ENCODE measurements at regions not wholly inside any gene's neighbourhood (a gene's known extent, or its start where the extent isn't known, plus 50 kb on each side); places are given as distances from the start of the nearest gene placed in this dataset.

- intact Hi-C loops (cut with micrococcal nuclease): no loop called here
- POLR2A ChIA-PET (ENCODE audit: unreplicated experiment): no interaction called here
- BruUV-seq (replicated peaks): no TSS peak
- no peaks in the 10 kb centered on the region for H3K79me2 ChIP-seq (ENCODE audit: low read length)
- no peaks in the 10 kb centered on the region for H3K9me2 ChIP-seq (replicated peaks; ENCODE audit: low read length)
- H3F3A ChIP-seq (ENCODE audit: low read length, unreplicated experiment): no peaks in the 10 kb centered on the region
- no peaks in the 10 kb centered on the region for H3K9me3 ChIP-seq (ENCODE audit: low read length)
- DNase-seq (no peak), ATAC-seq (no peak)
- no peak overlapping the region for H2AFZ ChIP-seq (ENCODE audit: low read length)
- H3K27ac ChIP-seq (ENCODE audit: low read length): no peak overlapping the region
- H3K36me3 ChIP-seq (ENCODE audit: low read depth, low read length): no peaks in the 10 kb centered on the region
- no peaks in the 10 kb centered on the region for H4K20me1 ChIP-seq (ENCODE audit: low read length)
- TF ChIP-seq EZH2 (IDR thresholded peaks at IDR 0.05; ENCODE audit: low read length, unreplicated experiment) (no peak), EZH2phosphoT487 (IDR thresholded peaks at IDR 0.05; ENCODE audit: borderline replicate concordance, low read length) (no peak)
- TF ChIP-seq, protein P1, sequence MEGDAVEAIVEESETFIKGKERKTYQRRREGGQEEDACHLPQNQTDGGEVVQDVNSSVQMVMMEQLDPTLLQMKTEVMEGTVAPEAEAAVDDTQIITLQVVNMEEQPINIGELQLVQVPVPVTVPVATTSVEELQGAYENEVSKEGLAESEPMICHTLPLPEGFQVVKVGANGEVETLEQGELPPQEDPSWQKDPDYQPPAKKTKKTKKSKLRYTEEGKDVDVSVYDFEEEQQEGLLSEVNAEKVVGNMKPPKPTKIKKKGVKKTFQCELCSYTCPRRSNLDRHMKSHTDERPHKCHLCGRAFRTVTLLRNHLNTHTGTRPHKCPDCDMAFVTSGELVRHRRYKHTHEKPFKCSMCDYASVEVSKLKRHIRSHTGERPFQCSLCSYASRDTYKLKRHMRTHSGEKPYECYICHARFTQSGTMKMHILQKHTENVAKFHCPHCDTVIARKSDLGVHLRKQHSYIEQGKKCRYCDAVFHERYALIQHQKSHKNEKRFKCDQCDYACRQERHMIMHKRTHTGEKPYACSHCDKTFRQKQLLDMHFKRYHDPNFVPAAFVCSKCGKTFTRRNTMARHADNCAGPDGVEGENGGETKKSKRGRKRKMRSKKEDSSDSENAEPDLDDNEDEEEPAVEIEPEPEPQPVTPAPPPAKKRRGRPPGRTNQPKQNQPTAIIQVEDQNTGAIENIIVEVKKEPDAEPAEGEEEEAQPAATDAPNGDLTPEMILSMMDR (conservative IDR thresholded peaks at IDR 0.05; ENCODE audit: low read depth, low read length): no peak
- H3K4me1 ChIP-seq (ENCODE audit: insufficient read depth, low read length): no peaks in the 10 kb centered on the region
- H3K27me3 ChIP-seq (ENCODE audit: low read length): peaks cover 35% of the 10 kb centered on the region
- H3K9ac ChIP-seq (ENCODE audit: low read length): no peak overlapping the region
- no peak overlapping the region for H3K4me2 ChIP-seq (ENCODE audit: low read length)
- no peak overlapping the region for H3K4me3 ChIP-seq (ENCODE audit: low read length)
- CTCF ChIA-PET: no interaction called here
These were observed 703.5 kb downstream of the TFAP2A start for GRCh38 chr6:9711365-9711764.

GRCh38 chr6:9710574-9710973, 704.3 kb downstream of the TFAP2A start:
- no TSS peak for BruUV-seq (replicated peaks)
- CTCF ChIA-PET: no interaction called here
- no peak for TF ChIP-seq EZH2 (IDR thresholded peaks at IDR 0.05; ENCODE audit: low read length, unreplicated experiment)
- TF ChIP-seq, protein P1 (conservative IDR thresholded peaks at IDR 0.05; ENCODE audit: low read depth, low read length): no peak
- TF ChIP-seq EZH2phosphoT487 (IDR thresholded peaks at IDR 0.05; ENCODE audit: borderline replicate concordance, low read length): no peak
- Histone ChIP-seq H3K9me2 (replicated peaks; ENCODE audit: low read length) (no peaks in the 10 kb centered on the region), H3K9me3 (ENCODE audit: low read length) (no peaks in the 10 kb centered on the region), H3K9ac (ENCODE audit: low read length) (no peak overlapping the region), H3K4me3 (ENCODE audit: low read length) (no peak overlapping the region), H3K27ac (ENCODE audit: low read length) (no peak overlapping the region), H3K79me2 (ENCODE audit: low read length) (no peaks in the 10 kb centered on the region), H3K4me1 (ENCODE audit: insufficient read depth, low read length) (no peaks in the 10 kb centered on the region), H3F3A (ENCODE audit: low read length, unreplicated experiment) (no peaks in the 10 kb centered on the region), H3K27me3 (ENCODE audit: low read length) (peaks cover 33% of the 10 kb centered on the region), H3K4me2 (ENCODE audit: low read length) (no peak overlapping the region), H3K36me3 (ENCODE audit: low read depth, low read length) (no peaks in the 10 kb centered on the region), H4K20me1 (ENCODE audit: low read length) (no peaks in the 10 kb centered on the region), H2AFZ (ENCODE audit: low read length) (no peak overlapping the region)
- intact Hi-C loops (cut with micrococcal nuclease): no loop called here
- POLR2A ChIA-PET (ENCODE audit: unreplicated experiment): no interaction called here
- DNase-seq: no peak
- ATAC-seq: no peak

- H3K4me2 ChIP-seq (ENCODE audit: low read length): no peak overlapping the region
- H3K4me1 ChIP-seq (ENCODE audit: insufficient read depth, low read length): no peaks in the 10 kb centered on the region
- DNase-seq: no peak
- no peak overlapping the region for H2AFZ ChIP-seq (ENCODE audit: low read length)
- no peak overlapping the region for H3K4me3 ChIP-seq (ENCODE audit: low read length)
- TF ChIP-seq EZH2phosphoT487 (IDR thresholded peaks at IDR 0.05; ENCODE audit: borderline replicate concordance, low read length) (no peak), EZH2 (IDR thresholded peaks at IDR 0.05; ENCODE audit: low read length, unreplicated experiment) (no peak)
- TF ChIP-seq, protein P1 (conservative IDR thresholded peaks at IDR 0.05; ENCODE audit: low read depth, low read length): no peak
- intact Hi-C loops (cut with micrococcal nuclease): no loop called here
- H4K20me1 ChIP-seq (ENCODE audit: low read length): no peaks in the 10 kb centered on the region
- no peaks in the 10 kb centered on the region for H3K36me3 ChIP-seq (ENCODE audit: low read depth, low read length)
- CTCF ChIA-PET: no interaction called here
- H3K9me3 ChIP-seq (ENCODE audit: low read length): no peaks in the 10 kb centered on the region
- ATAC-seq: no peak
- no TSS peak for BruUV-seq (replicated peaks)
- POLR2A ChIA-PET (ENCODE audit: unreplicated experiment): no interaction called here
- peaks cover 18% of the 10 kb centered on the region; the same call in 1 of the 2 replicates for H3K27me3 ChIP-seq (ENCODE audit: low read length)
- no peak overlapping the region for H3K27ac ChIP-seq (ENCODE audit: low read length)
- no peak overlapping the region for H3K9ac ChIP-seq (ENCODE audit: low read length)
- H3F3A ChIP-seq (ENCODE audit: low read length, unreplicated experiment): no peaks in the 10 kb centered on the region
- H3K79me2 ChIP-seq (ENCODE audit: low read length): no peaks in the 10 kb centered on the region
- no peaks in the 10 kb centered on the region for H3K9me2 ChIP-seq (replicated peaks; ENCODE audit: low read length)
These were observed 706.3 kb downstream of the TFAP2A start for GRCh38 chr6:9708600-9708999.

Measured in PC-3 (cell line).